ENCODE measurements at regions not wholly inside any gene's neighbourhood (a gene's known extent, or its start where the extent isn't known, plus 50 kb on each side); places are given as distances from the start of the nearest gene placed in this dataset.

DNA sequence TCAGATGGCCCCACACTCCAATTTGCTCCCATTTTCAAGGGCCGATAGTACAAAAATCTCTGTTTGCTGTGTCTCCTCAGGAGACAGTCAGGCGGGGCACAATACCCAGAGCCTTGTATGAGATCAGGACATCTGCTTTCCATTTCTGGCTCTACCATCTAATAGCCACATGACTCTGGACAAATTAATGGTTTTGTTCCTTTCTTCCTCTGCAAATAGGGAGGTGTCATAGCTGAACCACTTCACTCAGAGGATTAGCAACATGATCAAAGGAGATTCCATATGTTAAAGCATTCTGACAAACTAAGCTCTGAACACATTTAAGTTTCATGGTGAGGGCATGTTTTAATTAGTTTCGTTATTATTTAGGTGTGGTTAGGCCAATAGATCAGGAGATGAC, 602.1 kb upstream of the SYT4 start:
- H3K4me3 ChIP-seq (ENCODE audit: low read length) = no peak overlapping the region
- H3K4me1 ChIP-seq (ENCODE audit: control insufficient read depth, insufficient read depth, low read length) = peaks cover 12% of the 10 kb centered on the region
- no peak overlapping the region for H3K27ac ChIP-seq (ENCODE audit: low read length)
- DNase-seq = no peak
- WGBS (ENCODE audit: insufficient coverage) = 64% methylated on average over 3 of the region's 3 CpGs
- H3K36me3 ChIP-seq (ENCODE audit: control insufficient read depth, insufficient read depth, low read length) = no peaks in the 10 kb centered on the region
- H3K27me3 ChIP-seq (ENCODE audit: control insufficient read depth, insufficient read depth, low read length) = no peaks in the 10 kb centered on the region
- no peaks in the 10 kb centered on the region for H3K9me3 ChIP-seq (replicated peaks; ENCODE audit: control insufficient read depth, low read depth, low read length)

DNA sequence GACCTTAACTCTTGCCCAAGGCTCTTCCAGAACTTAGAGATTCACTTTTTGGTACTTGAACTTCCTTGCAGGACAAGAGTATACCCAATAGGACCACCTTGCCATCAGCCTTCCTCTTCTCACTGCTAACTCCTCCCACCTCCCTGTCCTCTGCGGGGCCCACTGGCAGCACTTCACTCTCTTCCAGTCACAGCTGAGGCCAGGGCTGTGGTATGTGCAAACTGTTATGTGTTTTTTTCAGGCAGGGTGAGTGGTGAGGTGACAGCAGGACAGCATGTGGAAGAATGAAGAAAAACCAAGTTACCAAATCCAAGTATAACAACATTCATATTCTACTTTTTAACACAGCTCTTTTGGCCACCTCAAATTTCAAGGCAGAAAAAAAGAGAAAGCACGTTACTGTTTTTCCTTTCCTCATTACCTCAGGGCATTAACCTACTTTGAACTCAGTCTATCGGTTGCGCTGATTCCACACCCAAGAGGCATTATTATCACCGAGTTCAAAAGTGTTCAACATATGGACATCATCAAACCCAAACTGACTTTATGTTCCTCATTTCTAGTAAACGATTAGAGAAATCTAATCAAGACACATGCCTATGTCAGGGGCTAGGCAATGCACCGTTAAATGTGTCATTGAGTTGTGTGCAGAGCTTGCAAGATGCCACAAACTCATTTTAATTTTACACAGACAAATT, 605.2 kb upstream of the SYT4 start:
- Histone ChIP-seq H3K36me3 (ENCODE audit: control insufficient read depth, insufficient read depth, low read length) (no peaks in the 10 kb centered on the region), H3K27me3 (ENCODE audit: control insufficient read depth, insufficient read depth, low read length) (no peaks in the 10 kb centered on the region), H3K9me3 (replicated peaks; ENCODE audit: control insufficient read depth, low read depth, low read length) (no peaks in the 10 kb centered on the region), H3K4me1 (ENCODE audit: control insufficient read depth, insufficient read depth, low read length) (peaks cover 5% of the 10 kb centered on the region), H3K4me3 (ENCODE audit: low read length) (no peak overlapping the region), H3K27ac (ENCODE audit: low read length) (no peak overlapping the region)
- DNase-seq = peak; percentile 41
- WGBS (ENCODE audit: insufficient coverage) = 38% methylated on average over 4 of the region's 7 CpGs

DNA sequence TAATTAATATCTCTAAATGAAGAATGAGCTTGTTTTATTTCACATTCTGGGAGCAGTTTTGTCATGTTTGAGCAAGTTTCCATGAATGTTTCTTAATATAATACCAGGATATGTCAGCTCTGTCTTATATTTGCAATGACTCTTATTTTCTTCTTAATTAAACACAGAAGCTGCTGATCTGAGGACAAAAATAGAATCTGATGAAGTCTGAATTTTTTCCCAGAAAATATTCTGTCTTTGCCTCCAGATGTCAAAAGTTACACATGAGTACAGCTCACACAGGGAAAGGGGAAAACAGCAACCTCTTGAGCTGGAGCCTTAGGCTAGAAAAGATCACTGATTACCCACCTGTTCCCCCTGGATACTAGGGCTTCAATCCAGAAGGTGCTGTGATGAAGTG, 606.6 kb upstream of the SYT4 start:
- Histone ChIP-seq H3K4me3 (ENCODE audit: low read length) (no peak overlapping the region), H3K9me3 (replicated peaks; ENCODE audit: control insufficient read depth, low read depth, low read length) (no peaks in the 10 kb centered on the region), H3K4me1 (ENCODE audit: control insufficient read depth, insufficient read depth, low read length) (peaks cover 5% of the 10 kb centered on the region), H3K27me3 (ENCODE audit: control insufficient read depth, insufficient read depth, low read length) (no peaks in the 10 kb centered on the region), H3K27ac (ENCODE audit: low read length) (no peak overlapping the region), H3K36me3 (ENCODE audit: control insufficient read depth, insufficient read depth, low read length) (no peaks in the 10 kb centered on the region)
- no peak for DNase-seq

DNA sequence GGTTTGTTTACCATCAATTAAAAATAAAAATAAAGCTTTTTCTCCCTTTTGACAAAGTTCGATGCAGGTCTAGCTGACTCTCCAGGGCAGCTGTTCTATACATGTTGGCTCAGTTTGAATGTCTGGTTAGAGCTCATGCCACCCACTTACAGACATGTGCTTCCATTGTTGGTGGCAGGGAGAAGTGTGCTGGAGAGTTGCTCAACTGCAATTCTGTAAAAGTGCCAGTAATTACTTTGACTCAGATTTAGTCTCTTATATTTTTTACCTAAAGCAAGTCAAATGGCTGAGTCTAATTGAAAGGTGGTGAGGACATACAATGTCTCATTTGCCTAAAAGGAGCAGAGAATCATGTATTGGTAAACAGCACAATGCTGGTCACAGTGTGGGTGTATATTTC, 609.1 kb upstream of the SYT4 start:
- Histone ChIP-seq H3K4me1 (ENCODE audit: control insufficient read depth, insufficient read depth, low read length) (peaks cover 5% of the 10 kb centered on the region), H3K36me3 (ENCODE audit: control insufficient read depth, insufficient read depth, low read length) (no peaks in the 10 kb centered on the region), H3K9me3 (replicated peaks; ENCODE audit: control insufficient read depth, low read depth, low read length) (no peaks in the 10 kb centered on the region), H3K4me3 (ENCODE audit: low read length) (no peak overlapping the region), H3K27me3 (ENCODE audit: control insufficient read depth, insufficient read depth, low read length) (no peaks in the 10 kb centered on the region), H3K27ac (ENCODE audit: low read length) (no peak overlapping the region)
- no peak for DNase-seq
- WGBS (ENCODE audit: insufficient coverage) = no CpG with 5 or more reads among the region's 1 CpG

DNA sequence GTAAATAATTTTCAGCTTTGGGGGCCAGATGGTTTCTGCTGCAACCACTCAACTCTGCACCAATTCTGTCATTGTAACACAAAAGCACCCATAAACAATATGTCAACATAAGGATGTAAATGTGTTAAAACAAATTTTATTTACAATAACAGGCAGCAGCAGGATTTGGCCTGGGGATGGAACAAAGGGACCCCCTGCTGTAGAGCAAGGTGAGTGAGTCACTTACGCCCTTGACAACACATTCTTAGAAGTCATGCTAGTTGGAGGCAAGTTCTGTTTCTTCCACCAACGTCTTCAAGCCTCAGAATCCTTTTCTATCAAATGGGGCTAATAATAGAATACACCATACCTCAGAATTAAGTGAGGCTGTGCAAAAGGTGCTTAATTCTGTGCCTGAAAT, 610.2 kb upstream of the SYT4 start:
- DNase-seq = no peak
- Histone ChIP-seq H3K27ac (ENCODE audit: low read length) (no peak overlapping the region), H3K9me3 (replicated peaks; ENCODE audit: control insufficient read depth, low read depth, low read length) (no peaks in the 10 kb centered on the region), H3K36me3 (ENCODE audit: control insufficient read depth, insufficient read depth, low read length) (no peaks in the 10 kb centered on the region), H3K27me3 (ENCODE audit: control insufficient read depth, insufficient read depth, low read length) (no peaks in the 10 kb centered on the region), H3K4me1 (ENCODE audit: control insufficient read depth, insufficient read depth, low read length) (peaks cover 2% of the 10 kb centered on the region), H3K4me3 (ENCODE audit: low read length) (no peak overlapping the region)
- WGBS (ENCODE audit: insufficient coverage) = no CpG with 5 or more reads among the region's 2 CpGs

DNA sequence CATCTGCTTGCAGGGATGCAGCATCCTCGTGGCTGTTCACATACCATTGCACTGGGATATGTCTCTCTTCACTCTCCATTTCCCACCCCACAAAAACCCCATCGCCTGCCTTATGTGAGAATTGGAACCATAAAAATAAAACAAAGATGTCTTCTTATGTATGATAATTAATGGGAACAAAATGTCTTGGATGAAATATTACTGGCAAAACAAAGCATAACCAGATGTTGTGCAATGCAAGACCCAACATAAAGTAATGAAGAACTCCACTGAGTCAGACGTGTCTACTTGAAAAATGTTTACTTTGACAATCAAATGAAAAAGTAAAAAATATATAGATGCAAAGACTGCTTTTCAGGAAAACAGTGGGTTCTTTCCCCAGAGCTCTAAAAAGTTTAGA, 611.3 kb upstream of the SYT4 start:
- Histone ChIP-seq H3K4me1 (ENCODE audit: control insufficient read depth, insufficient read depth, low read length) (peaks cover 2% of the 10 kb centered on the region), H3K27ac (ENCODE audit: low read length) (no peak overlapping the region), H3K36me3 (ENCODE audit: control insufficient read depth, insufficient read depth, low read length) (no peaks in the 10 kb centered on the region), H3K9me3 (replicated peaks; ENCODE audit: control insufficient read depth, low read depth, low read length) (no peaks in the 10 kb centered on the region), H3K27me3 (ENCODE audit: control insufficient read depth, insufficient read depth, low read length) (no peaks in the 10 kb centered on the region), H3K4me3 (ENCODE audit: low read length) (no peak overlapping the region)
- peak; percentile 51 for DNase-seq
- WGBS (ENCODE audit: insufficient coverage) = no CpG with 5 or more reads among the region's 3 CpGs

DNA sequence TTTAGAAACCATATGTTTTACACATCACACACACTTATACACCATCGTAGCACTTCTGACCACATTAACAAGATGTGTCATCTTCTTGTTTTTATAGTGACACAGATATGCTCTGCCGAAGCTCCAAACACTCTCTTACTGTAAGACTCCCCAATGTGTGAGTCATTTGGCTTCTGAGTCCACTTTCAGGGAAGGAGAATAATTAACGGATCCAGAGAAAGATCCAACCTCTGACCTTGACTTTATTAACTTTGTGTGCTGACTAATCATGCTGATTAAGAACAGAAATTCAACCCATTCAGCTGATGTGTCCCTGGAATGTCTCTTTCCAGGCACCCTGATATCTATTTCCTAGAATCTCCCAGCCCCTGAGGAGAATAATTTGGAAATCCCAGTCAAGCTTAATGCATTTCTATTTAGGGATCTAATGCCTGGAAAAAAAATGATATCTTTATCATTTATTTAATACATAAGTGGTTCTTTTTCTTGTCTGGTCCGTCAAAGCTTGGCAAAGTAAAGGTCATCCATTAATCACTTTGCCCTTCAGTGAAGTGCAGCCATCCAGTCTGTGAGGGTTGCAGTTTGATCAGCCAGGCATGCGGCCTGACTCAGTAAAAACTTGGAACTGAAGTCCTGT, 615.8 kb upstream of the SYT4 start:
- Histone ChIP-seq H3K27me3 (ENCODE audit: control insufficient read depth, insufficient read depth, low read length) (no peaks in the 10 kb centered on the region), H3K4me1 (ENCODE audit: control insufficient read depth, insufficient read depth, low read length) (no peaks in the 10 kb centered on the region), H3K27ac (ENCODE audit: low read length) (no peak overlapping the region), H3K36me3 (ENCODE audit: control insufficient read depth, insufficient read depth, low read length) (no peaks in the 10 kb centered on the region), H3K9me3 (replicated peaks; ENCODE audit: control insufficient read depth, low read depth, low read length) (peaks cover 2% of the 10 kb centered on the region), H3K4me3 (ENCODE audit: low read length) (no peak overlapping the region)
- WGBS (ENCODE audit: insufficient coverage) = 100% methylated on average over 1 of the region's 5 CpGs
- no peak for DNase-seq

DNA sequence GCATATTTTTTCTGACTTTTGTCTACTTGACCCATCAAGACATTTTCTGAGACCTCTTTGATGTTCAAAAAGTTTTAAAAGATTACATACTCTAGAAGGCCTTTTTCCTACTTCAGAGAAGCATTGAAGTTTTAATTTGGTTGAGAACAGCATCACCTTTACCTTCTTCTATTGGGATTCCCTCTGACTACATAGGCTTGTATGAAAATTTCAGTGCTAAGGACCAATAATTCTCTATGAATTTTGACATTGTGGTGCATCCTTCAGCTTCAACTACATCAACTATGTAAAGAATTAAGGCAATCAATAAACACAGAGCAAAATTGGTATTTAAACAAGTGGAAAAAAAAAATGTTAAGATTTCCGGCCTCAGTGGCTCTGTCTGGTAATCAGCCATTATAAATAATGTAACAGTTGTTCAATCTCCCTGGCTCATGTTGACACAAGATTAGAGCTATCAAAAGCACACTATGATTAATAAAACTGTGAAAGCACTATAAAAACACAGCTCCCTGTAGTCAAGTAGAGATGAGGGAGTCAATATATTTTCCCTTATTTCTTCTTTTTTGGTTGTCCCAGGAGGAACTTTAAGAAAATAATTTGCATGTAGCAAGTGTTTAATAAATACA, 627.0 kb upstream of the SYT4 start:
- no CpG with 5 or more reads among the region's 1 CpG for WGBS (ENCODE audit: insufficient coverage)
- Histone ChIP-seq H3K4me3 (ENCODE audit: low read length) (no peak overlapping the region), H3K9me3 (replicated peaks; ENCODE audit: control insufficient read depth, low read depth, low read length) (no peaks in the 10 kb centered on the region), H3K27ac (ENCODE audit: low read length) (no peak overlapping the region), H3K27me3 (ENCODE audit: control insufficient read depth, insufficient read depth, low read length) (no peaks in the 10 kb centered on the region), H3K4me1 (ENCODE audit: control insufficient read depth, insufficient read depth, low read length) (no peaks in the 10 kb centered on the region), H3K36me3 (ENCODE audit: control insufficient read depth, insufficient read depth, low read length) (no peaks in the 10 kb centered on the region)
- no peak for DNase-seq

DNA sequence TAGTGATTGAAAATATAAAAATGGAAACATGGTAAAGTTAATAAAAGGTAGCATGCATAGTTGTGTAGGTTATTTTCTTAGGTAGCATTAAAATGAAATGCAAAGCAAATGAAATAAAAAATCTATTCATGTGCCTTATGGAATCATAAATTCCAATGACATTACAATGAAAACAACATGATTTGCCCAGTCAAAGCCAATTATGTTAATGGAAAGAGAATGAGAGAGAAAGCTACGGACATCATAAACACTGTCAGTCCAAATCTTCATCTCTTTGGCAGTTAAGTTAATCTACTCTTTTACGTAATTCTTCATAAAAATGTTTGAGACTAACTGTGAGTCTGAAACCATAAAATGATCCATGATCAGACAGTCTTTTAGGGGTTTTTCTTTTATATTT, 636.7 kb upstream of the SYT4 start:
- WGBS (ENCODE audit: insufficient coverage) = no CpG with 5 or more reads among the region's 2 CpGs
- no peak overlapping the region for H3K27ac ChIP-seq (ENCODE audit: low read length)
- H3K4me1 ChIP-seq (ENCODE audit: control insufficient read depth, insufficient read depth, low read length) = no peaks in the 10 kb centered on the region
- no peaks in the 10 kb centered on the region for H3K27me3 ChIP-seq (ENCODE audit: control insufficient read depth, insufficient read depth, low read length)
- no peaks in the 10 kb centered on the region for H3K36me3 ChIP-seq (ENCODE audit: control insufficient read depth, insufficient read depth, low read length)
- no peak overlapping the region for H3K4me3 ChIP-seq (ENCODE audit: low read length)
- no peaks in the 10 kb centered on the region for H3K9me3 ChIP-seq (replicated peaks; ENCODE audit: control insufficient read depth, low read depth, low read length)
- no peak for DNase-seq

DNA sequence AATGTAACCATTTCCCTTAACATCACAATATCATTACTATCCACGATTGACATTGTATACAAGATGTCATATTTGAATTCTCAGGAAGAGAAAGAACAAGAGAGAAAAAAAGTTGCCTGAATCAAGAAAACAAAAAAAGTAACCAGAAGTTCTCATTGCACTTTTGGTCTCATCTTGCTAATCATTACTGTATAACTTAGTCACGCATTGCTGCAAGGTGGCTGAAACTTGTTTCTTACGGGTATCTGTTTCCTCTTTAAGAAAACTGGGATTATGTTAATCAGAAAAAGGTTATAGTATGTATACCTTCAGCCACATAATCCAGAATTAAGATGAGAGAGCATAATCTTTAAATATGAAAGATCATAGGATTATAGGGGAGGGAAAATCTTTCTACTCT, 639.7 kb upstream of the SYT4 start:
- Histone ChIP-seq H3K4me1 (ENCODE audit: control insufficient read depth, insufficient read depth, low read length) (no peaks in the 10 kb centered on the region), H3K27ac (ENCODE audit: low read length) (no peak overlapping the region), H3K36me3 (ENCODE audit: control insufficient read depth, insufficient read depth, low read length) (no peaks in the 10 kb centered on the region), H3K27me3 (ENCODE audit: control insufficient read depth, insufficient read depth, low read length) (no peaks in the 10 kb centered on the region), H3K4me3 (ENCODE audit: low read length) (no peak overlapping the region), H3K9me3 (replicated peaks; ENCODE audit: control insufficient read depth, low read depth, low read length) (no peaks in the 10 kb centered on the region)
- no peak for DNase-seq
- no CpG with 5 or more reads among the region's 3 CpGs for WGBS (ENCODE audit: insufficient coverage)

Measured in muscle of leg (tissue), 3 donors.